GM19240 (cell line): ENCODE measurements at regions not wholly inside any gene's neighbourhood (a gene's known extent, or its start where the extent isn't known, plus 50 kb on each side); places are given as distances from the start of the nearest gene placed in this dataset.

Experiments
- DNase-seq: peaks from one replicate; pipeline ENCODE4 v3.0.0; 2011; ENCODE audit warnings: low spot score; ENCODE audit not compliant: insufficient read length

DNA sequence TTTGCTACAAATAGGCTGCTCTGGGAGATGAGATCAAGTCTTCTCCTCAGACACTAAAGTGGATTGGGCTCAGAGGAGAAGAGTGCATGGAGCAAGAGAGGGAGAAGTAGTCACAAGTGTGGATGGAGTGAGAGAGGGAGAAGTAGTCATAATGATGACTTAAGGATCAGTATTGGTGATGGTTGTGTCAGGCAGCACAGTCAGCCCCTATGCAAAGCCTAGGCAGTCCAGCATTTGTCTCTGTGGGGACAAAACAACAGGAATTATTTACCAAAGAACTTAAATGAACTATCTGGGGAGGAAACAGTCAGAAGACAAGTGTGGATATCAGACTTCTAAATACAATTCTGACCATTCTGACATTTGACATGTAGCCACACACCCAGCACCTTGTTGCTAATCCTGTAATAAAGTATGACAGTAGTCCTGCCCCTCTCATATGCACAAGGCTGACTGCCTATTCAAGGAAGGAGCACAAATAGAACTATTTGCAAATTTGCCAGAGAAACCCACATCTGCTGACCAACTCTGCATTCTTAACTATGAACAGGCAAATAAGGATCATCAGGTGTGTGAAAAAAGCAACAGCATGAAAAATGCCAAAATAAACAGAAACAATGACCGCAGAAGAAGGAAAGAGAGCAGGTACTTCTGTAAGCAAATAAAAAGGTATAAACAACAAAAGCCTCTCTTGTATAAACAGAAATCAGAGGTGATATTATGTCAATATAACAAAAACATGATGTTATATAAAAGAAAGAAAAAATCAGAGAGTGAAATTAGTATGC lies 1597.9 kb upstream of the ACVR2A start:
- no peak for DNase-seq

DNA sequence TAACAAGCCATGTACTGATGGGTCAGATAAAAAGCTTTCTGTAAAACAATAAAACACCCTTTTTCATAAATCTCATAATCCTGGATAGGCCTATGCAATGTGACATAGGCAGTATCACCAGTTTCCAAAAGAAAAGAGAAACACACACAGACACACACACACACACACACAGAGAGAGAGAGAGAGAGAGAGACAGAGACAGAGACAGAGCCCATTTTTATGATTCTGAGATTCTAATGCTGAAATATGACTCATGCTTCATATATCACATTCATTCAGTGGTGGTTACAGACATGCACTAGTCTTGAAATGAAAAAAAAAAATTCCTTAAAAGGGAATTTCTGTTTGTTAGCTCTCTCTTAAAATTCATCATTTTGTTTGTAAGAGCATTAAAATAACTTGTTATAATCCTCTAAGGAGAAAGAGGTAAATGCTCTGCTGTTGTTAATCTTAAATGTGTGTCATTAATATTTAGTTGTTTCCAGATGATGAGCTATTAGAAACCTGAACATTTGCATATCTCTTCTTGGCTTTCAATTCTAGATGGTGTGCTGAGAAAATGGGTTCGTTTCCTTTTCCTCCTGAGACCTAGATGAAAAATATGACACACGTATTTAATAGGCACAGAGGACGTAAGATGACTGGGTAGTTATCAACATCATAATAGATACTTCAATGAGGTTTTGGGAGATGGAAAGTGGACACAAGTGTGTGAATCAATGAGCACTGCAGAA lies 1598.7 kb upstream of the ACVR2A start:
- DNase-seq: no peak

DNA sequence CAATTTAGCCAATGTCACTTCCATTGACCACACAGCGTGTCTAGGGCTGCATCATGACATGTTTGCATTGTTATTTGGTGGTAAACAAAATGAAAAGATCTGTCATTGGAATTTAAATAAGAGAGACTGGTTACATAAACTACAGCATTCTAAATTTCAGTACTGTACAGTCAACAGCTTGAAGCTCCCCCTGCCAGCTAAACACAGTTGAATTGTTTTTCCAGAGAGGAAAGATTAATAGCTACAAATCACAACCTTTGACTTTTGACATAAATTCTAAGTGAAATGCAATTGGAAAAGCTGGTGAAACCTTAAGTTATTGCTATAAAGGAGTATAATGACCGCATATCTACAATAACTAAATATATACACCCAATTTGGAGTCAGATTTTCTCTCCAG lies 1600.0 kb upstream of the ACVR2A start:
- no peak for DNase-seq

DNA sequence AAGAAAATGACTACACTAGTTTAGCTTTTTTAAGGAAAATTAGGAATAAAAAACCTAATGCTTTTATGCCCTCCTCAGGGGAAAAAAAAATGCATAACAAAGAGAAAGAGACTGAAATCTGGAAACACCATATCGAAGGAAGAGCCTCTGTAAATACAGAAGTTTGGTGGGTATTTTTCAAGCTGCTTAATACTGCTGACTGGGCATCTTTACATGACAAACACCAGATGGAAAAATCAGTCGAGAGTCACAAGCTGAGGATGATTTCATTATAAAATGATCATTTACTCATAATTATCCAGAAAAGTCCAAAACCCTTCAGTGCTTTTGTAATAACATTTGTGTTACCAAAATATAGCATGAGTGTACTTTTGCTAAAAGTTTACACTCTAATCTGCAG lies 1600.7 kb upstream of the ACVR2A start:
- DNase-seq: no peak

DNA sequence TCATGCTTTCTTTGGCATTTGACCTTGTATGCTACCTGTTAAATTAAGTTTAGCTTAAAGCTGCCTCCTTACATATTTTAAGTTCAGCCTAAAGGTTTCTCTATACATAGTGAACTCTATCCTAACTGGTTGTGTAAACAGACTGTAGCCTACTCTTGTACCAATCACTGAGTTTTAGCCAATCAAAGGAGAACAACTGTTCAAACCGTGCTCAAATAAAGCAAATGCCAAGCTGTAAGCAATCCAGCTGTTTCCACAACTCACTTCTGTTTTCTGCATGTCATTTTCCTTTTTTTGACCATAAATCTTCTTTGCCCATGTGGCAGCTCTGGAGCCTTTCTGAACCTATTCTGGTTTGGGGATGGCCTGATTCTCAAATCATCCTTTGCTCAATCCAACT lies 1603.8 kb upstream of the ACVR2A start:
- no peak for DNase-seq

DNA sequence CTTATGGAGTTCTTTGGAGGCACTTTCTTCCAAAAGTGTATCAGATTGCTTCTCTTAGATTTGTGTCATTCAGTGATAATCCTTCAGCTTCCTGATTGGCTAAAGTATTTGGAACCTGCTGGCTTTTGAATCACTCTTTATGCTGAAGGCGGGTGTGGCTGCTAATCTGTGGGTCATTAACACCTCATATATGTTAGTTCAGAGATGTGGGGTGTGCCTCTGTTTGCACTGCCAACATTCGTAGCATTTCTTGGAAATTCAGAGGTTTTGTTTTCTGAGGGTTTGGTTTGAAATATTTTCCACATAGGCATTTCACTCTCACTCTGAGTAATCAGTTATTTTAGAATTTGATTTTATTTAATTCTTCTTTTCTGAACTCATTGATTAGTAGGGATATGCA lies 1604.4 kb upstream of the ACVR2A start:
- DNase-seq: no peak

DNA sequence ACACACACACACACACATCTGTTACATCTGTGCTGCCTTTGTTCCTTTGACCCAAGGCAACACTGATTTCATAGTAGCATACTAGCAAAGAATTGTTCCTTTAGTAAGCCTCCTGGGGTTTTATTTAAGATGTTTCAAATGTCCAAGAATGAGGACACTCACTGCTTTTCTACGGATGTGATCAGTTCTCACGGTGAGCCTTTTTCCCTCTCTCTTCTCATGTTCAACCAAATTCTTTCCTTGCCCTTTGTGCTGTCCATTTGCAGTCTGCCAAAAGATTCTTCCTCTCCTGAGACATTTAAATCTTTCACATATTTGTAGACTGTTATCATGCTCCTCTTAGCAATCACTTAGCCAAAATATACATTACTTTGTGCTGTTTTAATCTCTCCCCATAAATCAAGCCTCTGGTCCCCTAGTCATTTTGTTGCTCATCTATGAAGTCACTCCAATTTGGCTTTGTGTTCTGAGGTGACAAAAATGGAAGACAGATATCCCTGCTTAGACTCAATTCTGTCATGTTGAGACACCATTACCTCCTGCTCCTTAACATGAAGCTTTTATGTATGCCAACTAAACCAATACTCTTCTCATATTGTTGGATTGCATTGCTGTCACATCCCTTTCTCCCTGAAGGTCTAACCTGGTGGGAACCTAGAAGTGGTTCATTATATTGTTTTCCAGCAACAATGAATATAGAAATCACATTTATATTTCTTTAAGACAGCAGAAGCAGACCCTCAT lies 1605.3 kb upstream of the ACVR2A start:
- DNase-seq: no peak

DNA sequence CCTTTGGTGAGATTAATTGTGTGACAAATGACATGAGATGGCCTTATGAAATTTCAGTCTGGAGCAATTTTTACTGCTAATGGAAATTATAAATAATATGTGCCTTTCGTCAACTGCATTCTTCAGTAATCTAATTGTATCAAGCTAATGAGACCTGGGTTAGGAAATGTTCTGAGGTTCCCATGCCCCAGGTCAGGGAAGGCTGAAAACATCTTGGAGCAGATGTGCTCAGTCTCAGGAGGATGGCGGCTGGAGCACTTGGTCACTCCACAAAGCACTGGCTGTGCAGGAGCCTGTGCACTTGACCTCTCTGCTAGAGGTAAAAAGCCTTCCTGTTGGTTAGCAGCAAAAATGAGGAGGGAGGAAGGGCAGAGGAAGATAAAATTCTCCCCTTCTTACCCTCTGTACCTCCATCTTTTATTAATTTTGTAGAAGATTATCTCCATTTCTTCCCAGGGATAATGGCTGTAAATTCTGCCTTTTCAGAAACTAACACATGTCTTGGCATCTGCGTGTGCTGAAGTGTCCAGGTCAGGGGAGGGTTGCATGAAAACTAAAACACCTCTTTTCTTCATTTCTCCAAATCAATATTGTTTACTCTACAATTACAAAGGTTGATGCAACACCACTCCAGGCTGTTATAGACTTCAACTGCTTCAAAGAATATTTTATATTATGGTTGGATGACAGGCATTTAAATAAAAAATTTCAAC lies 1606.4 kb upstream of the ACVR2A start:
- DNase-seq: no peak

DNA sequence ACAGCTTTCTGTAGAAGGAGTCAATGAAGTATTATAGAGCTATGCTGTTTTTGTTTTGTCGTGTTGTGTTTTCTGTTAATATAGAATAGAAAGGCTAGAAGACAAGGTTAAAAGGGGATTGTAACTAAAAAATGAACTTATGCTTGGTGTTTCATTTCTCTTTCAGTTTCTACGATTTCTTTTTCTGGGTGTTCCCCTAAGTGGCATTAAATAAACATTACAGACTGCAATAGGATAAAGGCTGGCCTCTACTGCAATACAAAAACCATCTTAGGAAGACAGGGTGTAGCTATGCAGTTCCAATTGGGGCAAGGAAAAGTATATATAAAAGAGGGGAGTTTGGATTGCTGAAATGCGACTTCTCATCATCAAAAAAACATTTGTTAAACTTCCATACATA lies 1609.7 kb upstream of the ACVR2A start:
- no peak for DNase-seq

DNA sequence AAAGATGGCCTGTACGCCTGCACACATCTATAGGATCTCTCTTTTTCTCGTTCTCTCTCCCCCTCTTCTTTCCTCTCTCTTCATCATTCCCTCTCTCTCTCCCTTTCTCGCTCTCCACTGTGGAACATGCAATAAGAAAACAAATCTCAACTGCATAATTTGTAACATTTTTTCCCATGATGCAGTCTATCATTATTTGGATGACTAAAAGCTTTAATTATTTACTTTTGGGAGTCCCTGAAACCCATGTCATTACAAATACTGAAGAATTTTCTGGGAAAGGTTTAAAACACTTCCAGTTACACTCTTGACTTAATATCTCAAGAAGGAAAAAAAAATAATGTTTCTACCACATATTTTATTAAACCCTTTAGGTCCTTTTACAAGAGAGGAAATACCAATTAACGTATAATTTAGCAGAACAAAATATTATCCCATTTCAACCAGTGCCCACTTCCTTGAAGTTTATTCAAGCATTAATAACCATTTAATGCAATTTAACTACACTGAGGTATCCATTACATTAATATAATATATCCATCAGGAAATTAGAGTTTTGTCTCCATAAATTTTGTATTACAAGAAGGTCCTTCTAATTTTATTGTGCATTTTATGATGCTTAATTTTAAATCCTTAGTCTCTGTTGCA lies 1615.2 kb upstream of the ACVR2A start:
- no peak for DNase-seq

DNA sequence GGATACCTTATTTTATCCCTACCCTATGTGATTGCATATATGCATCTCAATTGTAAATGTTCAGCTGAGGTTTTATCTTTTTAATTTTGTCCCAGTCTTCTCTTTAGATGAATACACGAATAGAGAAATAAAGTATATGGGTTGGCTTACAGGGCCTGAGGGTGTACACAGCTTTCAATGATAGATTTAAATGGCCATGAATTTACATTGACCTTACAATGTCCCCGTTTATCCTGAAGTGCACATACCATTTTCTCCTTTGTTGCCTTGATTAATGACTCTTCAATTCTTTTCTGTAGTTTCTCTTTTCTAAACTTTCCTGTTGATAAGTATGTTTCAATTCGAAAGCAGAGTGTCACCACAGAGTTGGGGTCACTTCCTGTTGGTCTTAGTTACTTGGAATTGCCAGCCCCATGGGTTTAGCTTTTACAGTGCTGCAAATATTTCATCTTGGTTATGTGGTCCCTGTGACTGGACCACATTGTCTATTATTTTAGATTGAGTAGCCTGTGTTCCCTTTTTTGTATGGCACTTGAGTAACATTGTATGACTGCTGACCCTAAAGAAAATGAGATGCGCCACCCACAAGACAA lies 1616.3 kb upstream of the ACVR2A start:
- no peak for DNase-seq

DNA sequence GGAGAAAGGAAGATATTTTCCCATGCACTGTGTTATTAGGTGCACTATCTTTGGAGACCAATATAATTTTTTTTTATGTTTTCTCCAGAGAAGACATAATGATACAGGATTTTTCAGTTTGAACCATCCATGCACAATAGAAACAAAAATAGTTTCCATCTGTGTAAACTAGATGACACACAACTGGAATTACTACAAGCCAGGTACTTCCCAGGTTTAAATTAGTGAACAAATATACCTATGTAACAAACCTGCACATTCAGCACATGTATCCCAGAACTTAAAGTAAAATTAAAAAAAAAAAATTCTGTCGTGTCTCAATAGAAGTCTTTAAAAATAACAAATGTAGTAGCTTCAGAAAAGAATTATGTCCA lies 1616.8 kb upstream of the ACVR2A start:
- DNase-seq: no peak

DNA sequence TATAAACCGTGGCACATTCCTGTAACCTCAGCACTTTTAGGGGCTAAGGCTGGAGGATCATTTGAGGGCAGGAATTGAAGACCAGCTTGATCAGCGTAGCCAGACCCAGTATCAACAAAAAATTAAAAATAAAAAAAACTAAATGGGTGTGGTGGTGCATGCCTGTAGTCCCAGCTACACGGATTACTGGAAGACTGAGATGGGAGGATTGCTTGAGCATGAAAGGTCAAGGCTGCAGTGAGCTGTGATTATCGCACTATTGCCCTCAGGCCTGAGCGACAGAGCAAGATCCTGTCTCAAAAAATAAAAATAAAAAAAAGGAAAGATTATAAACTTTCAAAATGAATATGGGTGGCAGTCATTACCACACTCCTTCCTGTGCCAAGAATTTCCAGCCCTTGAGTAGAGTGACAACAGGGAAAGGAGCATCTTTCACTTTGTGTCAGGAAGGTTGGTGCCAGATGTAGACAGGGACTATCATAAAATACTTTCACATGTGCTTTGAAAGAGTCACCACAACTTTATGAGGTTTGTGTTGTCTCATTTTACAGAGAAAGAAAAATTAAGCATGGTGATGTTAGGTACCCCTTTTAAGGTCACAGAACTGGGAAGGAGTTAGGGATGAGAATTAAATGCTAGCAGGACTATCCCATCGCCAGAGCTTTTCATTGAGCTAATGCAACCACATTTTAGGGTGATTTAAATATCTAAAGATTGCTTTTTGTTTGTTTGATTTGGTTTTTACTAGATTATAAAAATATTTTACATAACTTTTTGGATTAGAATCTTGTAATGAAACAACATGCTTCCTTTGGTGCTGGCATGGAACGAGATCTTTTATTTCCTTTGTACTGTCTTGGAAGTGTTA lies 1617.4 kb upstream of the ACVR2A start:
- DNase-seq: no peak

DNA sequence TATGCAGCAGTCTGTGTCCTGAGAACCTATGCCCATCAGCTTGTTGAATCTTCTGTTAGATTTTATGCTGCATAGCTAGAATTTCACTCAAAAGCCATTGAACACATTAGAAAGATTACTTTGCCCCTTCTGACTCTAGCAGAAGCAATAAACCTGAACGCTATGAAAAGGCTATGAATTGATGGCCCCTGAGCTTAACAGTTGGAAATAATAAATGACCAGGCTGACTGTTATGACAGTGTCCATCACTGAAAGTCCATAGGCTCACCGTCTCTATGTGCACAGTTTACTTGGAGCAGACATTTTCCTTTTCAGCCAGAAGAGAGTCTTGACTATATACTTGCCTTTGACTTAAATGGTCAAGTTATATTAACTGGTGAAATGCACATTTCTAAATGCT lies 1618.8 kb upstream of the ACVR2A start:
- DNase-seq: no peak

DNA sequence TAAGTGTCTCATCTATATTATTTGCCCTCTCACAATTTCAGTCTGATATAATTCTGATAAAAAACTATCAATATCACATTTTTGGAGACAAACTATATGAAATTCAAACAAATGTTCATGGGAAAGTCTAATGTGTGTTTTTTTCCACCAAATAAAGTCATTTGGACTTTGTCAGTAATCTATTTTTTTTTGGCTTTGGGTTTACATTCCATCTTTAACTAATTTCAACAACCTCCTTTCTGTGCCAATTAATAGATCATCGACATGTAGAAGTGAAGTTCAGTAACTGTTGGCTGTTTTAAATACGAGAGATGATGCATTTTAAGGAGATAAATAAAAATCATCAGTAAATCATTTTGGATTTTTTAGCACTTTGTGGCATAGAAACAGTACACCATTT lies 1623.0 kb upstream of the ACVR2A start:
- DNase-seq: no peak

DNA sequence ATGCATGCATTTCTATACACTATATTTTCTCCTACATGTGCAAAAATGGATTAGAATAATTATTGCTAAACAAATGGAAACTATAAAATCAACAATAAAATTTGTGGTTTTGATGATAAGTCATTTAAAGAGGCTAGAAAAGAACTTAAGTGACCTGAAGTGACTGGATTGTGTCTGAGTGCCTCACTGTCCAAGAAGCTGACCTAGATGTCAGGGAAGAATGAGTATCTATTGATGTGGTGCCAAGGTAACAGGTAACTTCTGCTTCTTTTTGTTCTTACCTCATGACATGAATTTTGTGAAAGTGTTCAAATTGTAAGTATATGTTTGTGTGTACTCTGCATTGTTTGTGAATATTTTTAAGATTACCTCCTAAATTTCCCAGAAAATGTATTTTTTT lies 1623.9 kb upstream of the ACVR2A start:
- DNase-seq: no peak

DNA sequence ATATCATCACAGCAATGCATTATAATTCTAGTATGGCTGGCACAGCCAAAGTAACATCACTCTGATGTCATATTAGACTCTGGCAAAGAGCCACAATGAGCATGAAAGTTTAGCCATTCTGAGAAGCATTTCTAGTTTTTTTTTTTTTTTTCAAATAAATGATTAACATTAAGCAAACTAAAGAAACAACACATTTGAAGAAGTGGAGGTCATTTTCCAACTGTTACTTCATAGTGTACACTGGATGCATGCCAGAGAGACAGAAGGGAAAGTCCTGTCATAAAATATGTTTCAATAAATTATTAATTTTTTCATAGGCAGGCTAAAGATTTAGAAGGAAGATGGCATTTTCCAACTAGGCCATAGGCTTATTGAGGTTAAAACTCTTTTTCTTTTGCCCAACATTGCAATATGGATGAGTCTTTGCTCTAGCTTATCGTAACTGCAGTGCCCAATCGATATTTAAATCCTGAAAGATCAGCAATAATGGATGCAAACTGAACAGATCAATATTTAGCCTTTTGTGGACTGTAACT lies 1630.4 kb upstream of the ACVR2A start:
- DNase-seq: no peak

DNA sequence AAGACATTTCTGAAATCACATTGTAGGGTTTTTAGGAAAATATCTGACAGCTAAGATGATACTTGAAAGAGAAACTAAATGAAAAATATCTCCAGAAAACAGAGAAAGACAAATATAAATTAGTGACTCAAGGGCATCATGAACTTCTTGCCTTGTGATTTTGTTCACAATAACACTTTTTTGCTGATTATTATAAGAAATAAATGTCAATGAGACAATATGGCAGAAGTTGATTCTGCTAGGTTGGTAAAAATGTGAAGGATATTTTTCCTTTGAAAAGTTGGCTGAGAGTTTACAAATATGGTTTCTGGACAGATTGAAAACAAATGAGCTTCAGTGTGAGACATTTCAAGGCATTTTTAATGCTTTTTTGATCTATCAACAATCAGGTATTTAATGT lies 1631.2 kb upstream of the ACVR2A start:
- DNase-seq: no peak

DNA sequence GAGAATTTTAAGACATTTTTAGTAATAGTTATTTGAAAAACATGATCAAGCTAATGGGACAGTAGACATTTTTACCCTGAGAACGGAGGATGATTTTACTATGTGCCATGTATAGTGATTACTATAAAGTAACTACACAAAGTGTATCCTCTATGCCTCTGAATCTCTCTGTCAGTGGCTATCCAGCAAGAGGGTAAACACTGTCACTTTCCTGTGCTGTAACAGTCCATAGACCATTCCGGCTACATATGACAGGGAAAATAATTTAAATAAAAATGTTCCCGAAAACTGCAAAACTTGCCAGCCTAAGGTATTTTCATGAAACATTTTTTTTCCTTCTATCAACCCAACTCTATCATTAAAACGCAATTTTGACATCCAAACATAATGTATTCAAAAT lies 1632.2 kb upstream of the ACVR2A start:
- DNase-seq: no peak

DNA sequence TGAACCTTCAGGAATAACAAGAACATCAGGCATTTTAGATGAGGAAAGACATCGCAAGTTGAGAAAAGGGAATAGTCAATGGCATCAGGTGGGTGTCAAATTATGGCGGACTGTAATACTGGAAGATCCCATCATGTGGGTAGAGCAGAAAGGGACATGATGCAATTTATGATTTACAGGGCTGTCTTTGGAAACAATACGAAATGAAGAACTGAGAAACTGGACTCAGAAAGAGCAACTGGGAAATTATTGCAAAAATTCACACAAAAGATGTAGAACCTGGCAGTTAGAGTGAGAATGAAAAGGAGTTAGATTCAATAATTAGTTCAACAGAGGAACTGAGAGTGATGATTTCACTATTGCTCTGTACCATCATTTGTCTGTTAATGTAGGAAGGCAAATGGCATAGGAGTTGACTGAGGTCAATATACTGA lies 1635.0 kb upstream of the ACVR2A start:
- no peak for DNase-seq
